IPS DF 19.7 (cell line): ENCODE measurements at regions not wholly inside any gene's neighbourhood (a gene's known extent, or its start where the extent isn't known, plus 50 kb on each side); places are given as distances from the start of the nearest gene placed in this dataset.
A peak's percentile ranks its signal among the peaks of the same experiment; 100 is the strongest.

Experiments
- DNase-seq: peaks from one replicate; pipeline ENCODE4 v3.0.0-alpha.2; 2013; ENCODE audit warnings: low read depth, low spot score

DNA sequence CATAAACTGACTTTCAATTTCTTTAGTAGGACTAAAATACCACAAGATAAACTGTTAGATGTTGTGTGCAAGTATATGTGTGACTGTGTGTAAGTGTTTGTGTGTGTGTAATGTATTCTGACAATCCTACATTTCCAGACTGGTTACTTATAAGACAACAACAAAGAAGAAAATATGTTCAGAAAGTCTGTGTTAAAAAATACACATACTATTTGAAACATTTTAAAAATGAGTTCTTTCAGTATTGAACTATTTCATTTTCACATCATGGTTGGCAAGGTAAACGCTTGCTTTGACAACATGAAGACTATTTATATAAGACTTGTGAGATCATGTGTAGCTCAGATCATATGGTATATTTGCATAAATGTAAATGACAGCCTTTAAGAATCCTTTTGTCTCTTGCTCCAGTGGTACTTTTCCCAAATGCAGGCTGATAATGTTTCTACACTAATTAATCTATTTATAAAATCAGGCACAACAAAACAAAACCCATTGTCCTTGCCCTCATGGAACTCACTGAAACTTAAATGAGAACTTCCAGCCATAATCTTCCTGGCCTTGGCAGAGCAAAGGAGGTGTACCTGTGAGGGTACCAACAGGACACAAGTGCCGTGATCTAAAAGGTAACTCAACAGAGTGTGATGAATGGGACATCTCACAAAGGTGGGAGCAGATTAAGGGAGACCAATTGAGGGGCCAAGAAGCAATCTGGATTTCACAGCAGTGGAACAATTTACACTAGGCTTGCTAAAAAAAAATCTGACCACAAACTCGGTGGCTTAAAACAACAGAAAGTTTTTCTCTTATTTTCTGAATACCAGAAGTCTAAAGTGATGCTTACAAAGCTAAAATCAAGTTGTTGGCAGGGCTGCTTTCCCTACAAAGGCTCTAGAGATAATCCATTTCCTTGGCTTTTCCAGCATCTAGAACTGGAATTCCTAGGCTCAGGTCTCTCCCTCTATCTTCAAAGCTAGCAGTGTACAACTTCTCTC is 349.0 kb downstream of the TBC1D4 start:
- no peak for DNase-seq

DNA sequence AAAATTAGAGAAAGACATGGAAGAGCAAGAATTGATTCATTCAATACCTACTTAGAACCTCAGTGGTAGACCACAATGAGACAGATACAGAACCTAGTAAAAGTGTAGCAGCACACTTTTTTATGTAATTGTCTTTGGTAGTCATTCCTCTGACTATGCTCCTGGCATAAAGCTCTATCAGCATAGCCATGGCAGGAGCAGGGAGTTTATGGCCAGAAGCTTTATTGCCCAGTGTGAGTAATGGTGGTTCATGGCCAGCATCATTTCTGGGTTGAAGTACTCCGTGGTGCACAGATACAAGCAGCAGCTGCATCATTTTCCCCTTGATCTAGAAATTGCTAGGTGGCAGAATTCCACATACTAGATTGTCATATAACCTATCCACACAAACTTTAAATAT is 352.6 kb downstream of the TBC1D4 start:
- DNase-seq: no peak

GRCh38 chr13:75124415-75124814 is 357.6 kb downstream of the TBC1D4 start:
- no peak for DNase-seq

GRCh38 chr13:75123428-75123827 is 358.5 kb downstream of the TBC1D4 start:
- no peak for DNase-seq

DNA sequence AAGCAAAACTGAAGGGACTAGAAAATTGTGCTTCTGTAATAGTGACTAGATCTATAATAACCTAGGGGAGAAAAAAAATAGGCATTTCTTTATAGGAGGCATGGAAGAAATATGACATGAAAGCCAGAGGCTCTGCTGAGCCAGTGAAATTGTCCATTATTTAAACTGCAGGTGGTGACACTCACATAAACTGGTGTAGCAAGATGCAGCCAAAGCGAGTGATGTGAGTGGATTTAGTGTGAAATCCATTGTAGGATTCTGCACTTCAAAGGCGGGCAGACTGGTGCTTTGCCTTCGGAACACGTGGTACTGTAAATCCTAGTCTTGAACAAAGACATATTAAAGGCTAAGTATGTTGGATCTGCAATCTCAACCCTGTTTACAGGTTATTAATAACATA is 361.9 kb downstream of the TBC1D4 start:
- DNase-seq: no peak

GRCh38 chr13:75115171-75115570 is 366.8 kb downstream of the TBC1D4 start:
- no peak for DNase-seq

DNA sequence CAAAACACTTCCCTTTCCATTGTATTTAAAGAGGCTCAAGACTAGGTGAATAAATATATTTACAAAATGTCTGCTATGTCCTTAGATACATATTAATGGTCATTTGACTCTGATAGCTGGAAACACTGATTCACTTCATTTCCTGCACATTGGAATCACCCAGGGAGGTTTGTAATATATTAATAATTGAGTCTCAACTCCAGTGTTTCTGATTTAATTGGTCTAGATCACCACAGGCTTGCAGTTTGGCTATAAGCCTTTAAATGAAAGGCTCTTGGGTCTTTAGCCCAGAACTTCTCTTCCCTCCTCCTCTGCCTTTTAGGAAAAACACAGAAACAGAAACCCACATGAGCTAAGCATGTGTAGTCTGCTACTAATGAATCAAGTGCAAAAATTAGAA is 378.0 kb downstream of the TBC1D4 start:
- DNase-seq: no peak

DNA sequence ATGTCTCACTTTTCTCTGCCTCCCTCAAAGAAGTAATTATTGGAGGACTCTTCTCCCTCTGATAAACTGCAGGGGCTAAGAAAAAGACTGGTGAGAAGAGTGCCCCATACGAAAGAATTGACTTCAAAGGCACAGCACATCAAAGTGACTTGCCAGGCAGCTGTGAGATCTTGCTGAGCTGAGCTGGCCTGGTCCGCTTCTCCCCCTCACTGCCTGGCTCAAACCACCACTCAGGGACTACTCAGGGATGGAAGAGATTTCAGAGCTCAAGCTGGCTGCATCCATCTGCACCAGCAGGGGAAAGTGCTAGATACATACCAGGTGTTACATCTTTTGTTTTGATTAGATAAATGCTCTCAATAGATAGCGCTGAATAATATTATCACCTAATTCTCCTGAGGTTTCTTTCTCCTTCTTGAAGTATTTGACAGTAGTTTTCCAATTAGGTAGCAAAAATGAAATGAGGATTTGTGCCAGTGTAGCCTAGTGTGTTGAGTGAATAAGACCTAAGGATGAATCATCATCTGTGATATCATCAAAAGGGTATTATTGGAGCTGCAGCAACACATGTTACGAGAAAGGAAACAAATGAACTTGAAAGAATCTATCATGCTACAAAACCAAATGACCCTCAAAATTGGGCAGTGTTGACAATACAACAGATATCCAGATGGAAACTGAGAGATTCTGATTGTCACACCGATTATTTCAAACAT is 379.8 kb downstream of the TBC1D4 start:
- DNase-seq: peak; percentile 1

DNA sequence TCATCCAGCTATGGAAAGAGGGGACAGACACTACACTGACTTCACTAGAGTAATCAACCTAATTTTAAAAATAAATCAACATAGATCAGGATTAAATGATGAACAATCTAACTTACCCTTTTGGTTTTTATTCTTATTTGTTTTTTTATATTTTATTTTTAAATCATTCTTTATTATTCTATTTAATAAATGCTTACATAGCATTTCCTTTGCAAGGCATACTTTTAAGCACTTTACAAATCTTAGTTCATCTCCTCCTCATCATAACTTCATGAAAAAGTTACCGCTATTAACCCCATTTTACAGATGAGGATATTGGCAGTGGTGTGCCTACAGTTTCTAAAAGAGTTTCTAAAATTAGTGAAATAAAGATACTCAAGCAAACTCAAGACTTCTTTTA is 380.6 kb downstream of the TBC1D4 start:
- no peak for DNase-seq

DNA sequence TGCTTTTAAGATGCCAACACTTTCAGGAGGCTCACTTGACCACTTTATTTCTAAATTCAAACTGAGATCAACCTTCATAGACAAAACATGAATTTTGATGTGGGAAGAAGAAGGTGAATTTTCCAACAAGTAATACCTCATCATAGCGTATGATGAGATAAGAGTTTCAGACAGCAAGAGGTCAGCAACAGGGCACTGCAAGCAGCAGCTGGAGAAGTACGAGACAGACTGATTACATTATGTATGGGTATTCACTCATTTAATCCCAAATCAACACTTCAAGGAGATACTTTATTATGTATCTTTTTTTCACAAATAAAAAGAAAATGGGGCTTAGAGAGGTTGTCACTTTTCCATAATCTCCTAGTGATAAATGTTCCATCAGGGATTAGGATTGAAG is 389.8 kb downstream of the TBC1D4 start:
- no peak for DNase-seq

- DNase-seq: no peak
Measured at GRCh38 chr13:75091718-75092117, 390.3 kb downstream of the TBC1D4 start.

GRCh38 chr13:75090872-75091615 is 390.9 kb downstream of the TBC1D4 start:
- DNase-seq: no peak

- no peak for DNase-seq
Measured at GRCh38 chr13:75088915-75089314, 393.1 kb downstream of the TBC1D4 start.

DNA sequence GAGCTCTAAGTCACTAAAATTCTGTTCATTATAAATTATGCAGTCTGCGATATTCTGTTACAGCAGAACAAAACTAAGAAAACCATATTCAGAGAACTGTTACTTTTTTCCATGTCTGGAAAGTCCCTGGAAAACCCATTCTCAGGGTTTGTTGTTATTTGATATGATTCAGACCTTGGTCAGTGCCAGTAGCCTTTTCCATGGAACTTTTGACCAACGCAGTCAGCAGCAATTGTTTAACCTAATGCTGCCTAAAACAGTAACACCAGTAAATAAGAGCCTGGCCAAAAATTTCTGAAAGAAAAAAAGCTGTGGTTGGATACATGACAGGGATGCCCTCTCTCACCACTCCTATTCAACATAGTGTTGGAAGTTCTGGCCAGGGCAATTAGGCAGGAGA is 402.7 kb downstream of the TBC1D4 start:
- no peak for DNase-seq

DNA sequence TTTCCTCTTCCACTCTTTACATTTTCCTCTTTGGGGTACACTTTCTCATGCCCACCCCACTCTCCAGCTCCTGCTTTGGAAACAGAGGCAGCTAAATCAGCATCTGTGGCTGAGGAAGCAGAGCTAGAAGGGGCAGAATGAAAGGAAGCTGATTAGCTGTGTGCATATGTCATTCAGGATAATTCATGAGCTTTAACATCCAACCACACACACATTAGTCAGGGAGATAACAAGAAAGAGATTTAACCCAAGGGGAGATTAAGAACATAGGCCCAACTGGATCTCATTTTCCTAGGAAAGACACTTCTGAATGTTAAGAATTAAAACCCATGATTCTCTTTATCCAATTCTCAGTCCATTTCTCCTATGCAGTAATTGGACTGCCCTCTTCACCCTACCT is 405.5 kb downstream of the TBC1D4 start:
- DNase-seq: no peak

- DNase-seq: no peak
Measured at GRCh38 chr13:75073786-75074185, 408.2 kb downstream of the TBC1D4 start.

DNA sequence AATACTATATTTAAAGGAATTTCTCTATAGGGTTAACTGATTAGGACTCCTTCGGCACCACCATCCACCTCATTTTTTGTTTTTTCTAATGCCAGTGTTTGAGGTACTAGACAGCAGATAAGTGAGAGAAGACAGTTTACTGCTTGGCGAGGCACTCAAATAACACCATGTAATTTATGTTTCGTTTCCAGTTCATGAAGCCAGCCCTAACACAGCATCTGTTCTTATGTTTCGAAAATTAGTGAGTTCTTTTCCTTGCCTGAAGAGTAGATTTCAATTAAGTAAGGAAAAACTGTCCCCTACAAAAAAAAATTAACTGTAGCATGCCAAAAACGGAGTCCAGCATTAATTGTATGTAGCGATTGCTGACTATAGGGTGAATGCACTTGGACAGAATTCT is 409.1 kb downstream of the TBC1D4 start:
- no peak for DNase-seq

DNA sequence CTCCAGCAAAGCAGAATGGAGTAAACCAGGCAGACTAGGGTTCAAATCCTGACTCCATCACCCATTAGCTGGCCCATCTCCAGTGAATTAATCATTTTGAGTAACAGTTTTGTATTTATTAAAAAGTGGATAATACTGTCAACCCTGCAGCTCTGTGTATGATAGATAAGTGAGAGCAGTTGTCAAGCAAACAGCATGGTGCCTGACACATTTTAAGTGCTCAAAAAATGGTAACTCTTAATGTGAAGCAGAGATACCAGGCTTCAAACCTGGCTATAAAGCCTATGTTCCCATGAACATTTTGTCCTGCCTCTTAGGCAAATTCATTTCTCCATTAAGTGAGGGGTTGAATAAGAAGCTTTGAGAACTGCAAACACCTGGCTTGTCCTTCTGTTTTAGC is 409.6 kb downstream of the TBC1D4 start:
- no peak for DNase-seq

- no peak for DNase-seq
Measured at GRCh38 chr13:75071796-75072195, 410.2 kb downstream of the TBC1D4 start.

DNA sequence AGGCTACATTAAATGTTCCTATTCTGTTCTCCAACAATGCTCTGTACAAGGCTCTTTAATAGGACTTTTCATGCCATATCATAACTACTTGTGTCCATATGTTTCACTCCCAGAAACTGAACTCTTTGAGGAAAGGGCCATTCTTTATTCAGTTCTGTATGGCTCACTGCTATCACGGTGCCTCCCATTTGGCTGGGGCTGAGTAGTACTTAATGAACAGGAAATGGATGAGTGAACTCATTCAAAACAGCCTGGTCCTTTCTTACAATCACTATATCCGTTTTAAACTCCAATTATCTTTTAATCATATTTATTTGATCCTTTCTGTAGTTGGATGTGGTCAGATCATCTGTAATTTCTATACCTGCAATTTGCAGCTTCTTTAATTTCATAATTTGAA is 410.6 kb downstream of the TBC1D4 start:
- no peak for DNase-seq

- DNase-seq: no peak
Measured at GRCh38 chr13:75061909-75062308, 420.1 kb downstream of the TBC1D4 start.

DNA sequence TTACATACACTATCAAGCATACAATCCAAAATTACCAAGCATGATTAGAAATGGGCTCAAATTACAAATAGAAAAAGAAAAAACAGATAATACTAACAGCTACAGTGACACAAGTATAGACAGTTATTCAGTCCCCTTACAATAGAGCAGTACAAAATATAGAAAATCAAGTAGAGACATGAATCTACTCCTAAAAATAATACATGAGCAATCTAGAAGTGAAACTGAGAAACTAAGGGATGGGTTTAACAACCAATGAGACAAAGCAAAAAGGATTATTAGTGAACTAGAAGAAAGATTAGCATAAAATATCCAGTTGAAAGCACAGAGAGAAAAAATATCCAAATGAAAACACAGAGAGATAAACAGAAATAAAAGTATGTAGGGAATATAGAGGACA is 426.7 kb downstream of the TBC1D4 start:
- DNase-seq: no peak
